HG03457 (cell line): ENCODE measurements at regions not wholly inside any gene's neighbourhood (a gene's known extent, or its start where the extent isn't known, plus 50 kb on each side); places are given as distances from the start of the nearest gene placed in this dataset.
"Not testable (repeated sequence)": the region's sequence is repeated elsewhere in the genome, so short reads cannot be mapped to it uniquely, and the experiment has no call there.

Experiments used
- ATAC-seq: cut with Tn5 transposase; IDR thresholded peaks from one replicate; pipeline ENCODE4 v1.9.1; 2021; ENCODE audit warnings: moderate number of reproducible peaks; ENCODE audit not compliant: unreplicated experiment

GRCh38 chr16:79954921-79955705 is 354.6 kb upstream of the MAF start:
- ATAC-seq, result no peak

- ATAC-seq, result no peak
Observed at GRCh38 chr16:79950932-79951719, 350.6 kb upstream of the MAF start.

- ATAC-seq, result no peak
Observed at GRCh38 chr16:79949417-79949816, 348.9 kb upstream of the MAF start.

- no peak for ATAC-seq
Observed at GRCh38 chr16:79947771-79948170, 347.2 kb upstream of the MAF start.

- no peak for ATAC-seq
Observed at GRCh38 chr16:79946252-79946651, 345.7 kb upstream of the MAF start.

- no peak for ATAC-seq
Observed at GRCh38 chr16:79943736-79944135, 343.2 kb upstream of the MAF start.

GRCh38 chr16:79938575-79938974 is 338.0 kb upstream of the MAF start:
- ATAC-seq, result no peak

GRCh38 chr16:79937671-79938070 is 337.1 kb upstream of the MAF start:
- ATAC-seq, result not testable (repeated sequence)

- no peak for ATAC-seq
Observed at GRCh38 chr16:79933603-79934002, 333.1 kb upstream of the MAF start.

GRCh38 chr16:79932572-79932971 is 332.0 kb upstream of the MAF start:
- no peak for ATAC-seq

GRCh38 chr16:79931721-79932120 is 331.2 kb upstream of the MAF start:
- no peak for ATAC-seq

- no peak for ATAC-seq
Observed at GRCh38 chr16:79929260-79929965, 328.9 kb upstream of the MAF start.

GRCh38 chr16:79928142-79928873 is 327.8 kb upstream of the MAF start:
- ATAC-seq, result no peak

GRCh38 chr16:79926451-79927205 is 326.1 kb upstream of the MAF start:
- ATAC-seq, result no peak

GRCh38 chr16:79923431-79923830 is 322.9 kb upstream of the MAF start:
- no peak for ATAC-seq

- no peak for ATAC-seq
Observed at GRCh38 chr16:79920685-79921084, 320.1 kb upstream of the MAF start.

GRCh38 chr16:79918916-79919315 is 318.4 kb upstream of the MAF start:
- no peak for ATAC-seq

GRCh38 chr16:79915761-79916160 is 315.2 kb upstream of the MAF start:
- ATAC-seq, result no peak

- ATAC-seq, result no peak
Observed at GRCh38 chr16:79914961-79915720, 314.6 kb upstream of the MAF start.
